Parathyroid adenoma (tissue), 2 donors: ENCODE measurements at regions not wholly inside any gene's neighbourhood (a gene's known extent, or its start where the extent isn't known, plus 50 kb on each side); places are given as distances from the start of the nearest gene placed in this dataset.

Source experiments
- H2AFZ ChIP-seq: fragments of 300-600 bp; sonication (generic); one replicate; pipeline ENCODE4 v1.7.0; 2017; ENCODE audit warnings: antibody characterized with exemption, mild to moderate bottlenecking
- H3K27ac ChIP-seq: fragments of 300-600 bp; sonication (generic); one replicate; pipeline ENCODE4 v1.7.0; 2017
- H3K27me3 ChIP-seq: fragments of 300-600 bp; sonication (generic); one replicate; pipeline ENCODE4 v1.7.0; 2017; ENCODE audit warnings: low read length; ENCODE audit not compliant: control insufficient read depth, insufficient read depth
- H3K36me3 ChIP-seq: fragments of 300-600 bp; sonication (generic); one replicate; pipeline ENCODE4 v1.7.0; 2017; ENCODE audit warnings: low read length; ENCODE audit not compliant: control insufficient read depth, insufficient read depth
- H3K4me1 ChIP-seq: fragments of 300-600 bp; sonication (generic); one replicate; pipeline ENCODE4 v1.7.0; 2017; ENCODE audit warnings: control low read depth
- H3K4me2 ChIP-seq: fragments of 300-600 bp; sonication (generic); one replicate; pipeline ENCODE4 v1.7.0; 2017; ENCODE audit warnings: low read length
- H3K4me3 ChIP-seq: fragments of 300-600 bp; sonication (generic); one replicate; pipeline ENCODE4 v1.7.0; 2017; ENCODE audit warnings: low read depth, low read length
- H3K79me2 ChIP-seq: fragments of 300-600 bp; sonication (generic); one replicate; pipeline ENCODE4 v1.7.0; 2017; ENCODE audit warnings: control low read depth
- H3K9ac ChIP-seq: fragments of 300-600 bp; sonication (generic); one replicate; pipeline ENCODE4 v1.7.0; 2017; ENCODE audit warnings: mild to moderate bottlenecking
- H3K9me3 ChIP-seq: fragments of 300-600 bp; sonication (generic); one replicate; pipeline ENCODE4 v1.7.0; 2017; ENCODE audit warnings: low read length; ENCODE audit not compliant: control insufficient read depth
- CTCF ChIP-seq: fragments of 300-600 bp; sonication (generic); IDR thresholded peaks from one replicate; pipeline ENCODE4 v1.7.0; 2017; ENCODE audit warnings: antibody characterized with exemption, mild to moderate bottlenecking
- donor health status: primary hyperparathyroidism.

DNA sequence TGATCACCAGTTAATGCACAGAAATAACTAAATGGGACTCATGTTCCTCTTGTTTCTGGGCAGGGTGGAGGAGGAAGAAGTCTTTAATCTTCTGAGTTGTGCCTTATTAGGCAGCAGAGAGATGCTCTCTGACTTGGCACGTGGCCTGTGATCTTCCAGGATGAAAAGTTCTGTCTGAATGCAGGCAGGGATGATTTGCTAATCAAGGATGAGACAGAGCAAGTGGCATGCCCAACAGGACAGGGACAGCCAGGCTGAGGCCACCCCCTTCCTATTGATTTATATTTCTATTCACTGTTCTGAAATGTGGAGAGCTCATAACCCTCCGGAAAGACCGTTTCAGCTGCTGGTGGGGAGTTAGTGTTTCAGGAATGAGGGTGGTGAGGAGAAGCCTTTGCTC, 477.8 kb upstream of the CAMK1G start:
- H2AFZ ChIP-seq, result no peak overlapping the region
- H3K27ac ChIP-seq, result no peak overlapping the region
- no peak overlapping the region for H3K4me3 ChIP-seq

GRCh38 chr1:209106237-209106741, 477.2 kb upstream of the CAMK1G start:
- Histone ChIP-seq H3K9ac (no peak overlapping the region), H3K36me3 (no peaks in the 10 kb centered on the region), H3K27me3 (no peaks in the 10 kb centered on the region), H3K79me2 (no peaks in the 10 kb centered on the region), H3K4me3 (no peak overlapping the region), H3K4me2 (no peak overlapping the region), H3K9me3 (no peaks in the 10 kb centered on the region), H3K4me1 (no peaks in the 10 kb centered on the region), H3K27ac (no peak overlapping the region), H2AFZ (no peak overlapping the region)
- no peak for TF ChIP-seq CTCF

More for the DNA sequence above, 477.8 kb upstream of the CAMK1G start:
- Histone ChIP-seq H3K79me2 (no peaks in the 10 kb centered on the region), H3K4me2 (no peak overlapping the region), H3K4me1 (no peaks in the 10 kb centered on the region), H3K36me3 (no peaks in the 10 kb centered on the region), H3K27me3 (no peaks in the 10 kb centered on the region), H3K9me3 (no peaks in the 10 kb centered on the region), H3K9ac (no peak overlapping the region)
- no peak for TF ChIP-seq CTCF

- Histone ChIP-seq H3K27ac (no peak overlapping the region), H3K27me3 (no peaks in the 10 kb centered on the region), H2AFZ (no peak overlapping the region), H3K36me3 (no peaks in the 10 kb centered on the region), H3K9ac (no peak overlapping the region), H3K79me2 (no peaks in the 10 kb centered on the region), H3K9me3 (no peaks in the 10 kb centered on the region), H3K4me2 (no peak overlapping the region), H3K4me3 (no peak overlapping the region), H3K4me1 (no peaks in the 10 kb centered on the region)
- TF ChIP-seq CTCF, result no peak
Observed at GRCh38 chr1:209106861-209107260, 476.7 kb upstream of the CAMK1G start.

- no peak overlapping the region for H2AFZ ChIP-seq
- H3K79me2 ChIP-seq, result no peaks in the 10 kb centered on the region
- H3K4me1 ChIP-seq, result no peaks in the 10 kb centered on the region
- H3K4me3 ChIP-seq, result no peak overlapping the region
- no peak for TF ChIP-seq CTCF
- H3K9me3 ChIP-seq, result no peaks in the 10 kb centered on the region
- H3K36me3 ChIP-seq, result no peaks in the 10 kb centered on the region
- H3K27ac ChIP-seq, result no peak overlapping the region
- no peak overlapping the region for H3K4me2 ChIP-seq
- H3K9ac ChIP-seq, result no peak overlapping the region
- no peaks in the 10 kb centered on the region for H3K27me3 ChIP-seq
Observed at GRCh38 chr1:209107535-209107934, 476.0 kb upstream of the CAMK1G start.

DNA sequence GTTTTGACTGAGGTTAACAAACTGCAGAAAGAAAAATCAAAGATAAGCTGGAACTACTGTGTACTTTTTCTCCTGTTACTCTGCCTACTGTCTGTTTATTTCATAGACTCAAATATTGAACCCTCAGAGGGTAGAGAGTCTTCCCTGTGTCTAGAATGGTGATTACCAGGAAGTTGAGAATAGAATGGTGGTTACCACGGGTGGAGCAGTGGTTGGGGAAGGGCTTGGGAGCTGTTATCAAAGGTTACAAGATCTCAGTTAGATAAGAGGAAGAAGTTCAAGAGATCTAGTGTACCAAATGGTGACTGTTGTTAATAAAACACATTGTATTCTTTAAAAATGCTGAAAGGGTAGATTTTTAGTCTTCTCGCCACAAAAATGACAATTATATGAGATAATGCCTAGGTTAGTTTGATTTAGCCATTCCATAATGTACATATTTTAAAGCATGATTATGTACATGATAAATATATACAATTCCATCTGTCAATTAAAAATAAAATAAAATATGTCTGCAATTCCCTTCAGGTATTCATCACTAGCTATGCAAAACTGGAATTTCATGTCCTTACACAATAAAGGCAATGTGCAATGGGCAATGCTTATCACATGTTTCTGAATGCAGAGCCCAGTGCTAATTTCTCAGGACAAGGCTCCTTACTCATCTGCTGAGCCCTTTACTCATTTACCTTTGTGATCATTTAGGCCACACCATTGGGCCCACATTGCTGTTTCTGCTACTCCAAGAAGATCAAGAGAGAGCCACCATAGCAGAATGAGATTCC, 474.3 kb upstream of the CAMK1G start:
- no peak overlapping the region for H3K4me2 ChIP-seq
- H3K4me1 ChIP-seq, result no peaks in the 10 kb centered on the region
- no peak overlapping the region for H3K9ac ChIP-seq
- no peak overlapping the region for H3K27ac ChIP-seq
- H3K36me3 ChIP-seq, result no peaks in the 10 kb centered on the region
- H3K4me3 ChIP-seq, result no peak overlapping the region
- no peak for TF ChIP-seq CTCF
- H2AFZ ChIP-seq, result no peak overlapping the region
- H3K9me3 ChIP-seq, result no peaks in the 10 kb centered on the region
- no peaks in the 10 kb centered on the region for H3K27me3 ChIP-seq
- H3K79me2 ChIP-seq, result no peaks in the 10 kb centered on the region
